ENCODE measurements at regions not wholly inside any gene's neighbourhood (a gene's known extent, or its start where the extent isn't known, plus 50 kb on each side); places are given as distances from the start of the nearest gene placed in this dataset.

DNA sequence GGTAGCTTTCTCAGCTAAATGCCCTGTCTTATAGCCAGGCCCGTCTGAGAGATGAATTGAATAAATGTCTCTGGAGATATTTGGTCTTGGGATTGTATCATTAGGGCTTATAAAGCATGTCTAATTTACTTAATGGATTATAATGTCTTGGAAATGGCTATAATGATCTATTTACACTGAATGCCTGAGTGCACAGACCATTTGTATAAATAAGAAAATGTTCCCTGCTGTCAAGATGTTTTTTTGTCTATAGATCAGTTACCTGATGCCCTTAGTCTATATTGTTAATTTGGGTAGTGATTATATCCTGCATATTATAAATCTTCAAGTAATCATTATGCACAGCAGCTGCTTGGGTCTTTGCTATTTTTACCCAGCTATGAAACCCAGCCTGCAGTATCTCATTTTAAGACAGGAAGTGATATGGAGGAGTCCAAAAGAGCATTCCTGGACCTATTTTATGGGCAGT, 112.9 kb upstream of the ACTBL2 start:
- TF ChIP-seq EZH2 (IDR thresholded peaks at IDR 0.05): no peak
- no peak for TF ChIP-seq POLR2AphosphoS5 (IDR thresholded peaks at IDR 0.05; ENCODE audit: borderline replicate concordance, low read depth, low read length)
- TF ChIP-seq FOXP2 (optimal IDR thresholded peaks at IDR 0.05; ENCODE audit: control extremely low read depth, extremely low read length, insufficient read depth): no peak

Data from SK-N-MC (cell line).